Peyer's patch (tissue), 4 donors: ENCODE measurements at regions not wholly inside any gene's neighbourhood (a gene's known extent, or its start where the extent isn't known, plus 50 kb on each side); places are given as distances from the start of the nearest gene placed in this dataset.

Experiments
- POLR2A ChIP-seq, 2 donors: fragments of 450-650 bp; IDR thresholded peaks; one replicate each; pipeline ENCODE4 v1.5.1; 2017; ENCODE audit warnings: antibody characterized with exemption in 2 of 2, mild to moderate bottlenecking in 2 of 2, moderate library complexity in 2 of 2
- TF ChIP-seq, protein P1 (sequence below), 6 experiments: fragments of 450-650 bp in 4 of 6; fragments of 200-600 bp in 2 of 6; sonication (generic) in 1 of 6; IDR thresholded peaks; one replicate each; pipeline ENCODE4 v1.5.1; 2017 to 2019; ENCODE audit warnings: antibody characterized with exemption in 6 of 6, mild to moderate bottlenecking in 3 of 6, moderate library complexity in 1 of 6

DNA sequence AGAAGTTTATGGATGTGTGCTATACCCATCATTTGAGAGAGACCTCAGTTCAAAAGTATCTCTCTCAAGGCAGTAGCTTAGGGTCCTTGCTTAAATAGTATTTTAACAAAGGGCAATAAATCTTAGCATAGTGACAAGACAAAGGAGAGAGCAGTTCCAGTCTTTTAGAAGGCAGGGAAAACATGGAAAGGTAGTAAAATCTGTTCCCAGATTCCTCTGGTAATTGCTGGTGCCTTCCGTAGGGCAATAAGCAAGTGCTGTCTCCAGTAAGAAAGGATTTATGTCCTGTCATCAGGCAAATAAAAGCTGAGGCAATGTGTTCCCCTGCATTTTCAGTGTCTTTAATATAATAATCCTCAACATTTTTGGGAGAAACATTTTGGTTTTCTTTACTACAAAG lies 149.0 kb upstream of the MPHOSPH6 start:
- no peak for TF ChIP-seq POLR2A (IDR thresholded peaks at IDR 0.05)
- TF ChIP-seq, protein P1, sequence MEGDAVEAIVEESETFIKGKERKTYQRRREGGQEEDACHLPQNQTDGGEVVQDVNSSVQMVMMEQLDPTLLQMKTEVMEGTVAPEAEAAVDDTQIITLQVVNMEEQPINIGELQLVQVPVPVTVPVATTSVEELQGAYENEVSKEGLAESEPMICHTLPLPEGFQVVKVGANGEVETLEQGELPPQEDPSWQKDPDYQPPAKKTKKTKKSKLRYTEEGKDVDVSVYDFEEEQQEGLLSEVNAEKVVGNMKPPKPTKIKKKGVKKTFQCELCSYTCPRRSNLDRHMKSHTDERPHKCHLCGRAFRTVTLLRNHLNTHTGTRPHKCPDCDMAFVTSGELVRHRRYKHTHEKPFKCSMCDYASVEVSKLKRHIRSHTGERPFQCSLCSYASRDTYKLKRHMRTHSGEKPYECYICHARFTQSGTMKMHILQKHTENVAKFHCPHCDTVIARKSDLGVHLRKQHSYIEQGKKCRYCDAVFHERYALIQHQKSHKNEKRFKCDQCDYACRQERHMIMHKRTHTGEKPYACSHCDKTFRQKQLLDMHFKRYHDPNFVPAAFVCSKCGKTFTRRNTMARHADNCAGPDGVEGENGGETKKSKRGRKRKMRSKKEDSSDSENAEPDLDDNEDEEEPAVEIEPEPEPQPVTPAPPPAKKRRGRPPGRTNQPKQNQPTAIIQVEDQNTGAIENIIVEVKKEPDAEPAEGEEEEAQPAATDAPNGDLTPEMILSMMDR (IDR thresholded peaks at IDR 0.05) = no peak
